ENCODE measurements at regions not wholly inside any gene's neighbourhood (a gene's known extent, or its start where the extent isn't known, plus 50 kb on each side); places are given as distances from the start of the nearest gene placed in this dataset.

DNA sequence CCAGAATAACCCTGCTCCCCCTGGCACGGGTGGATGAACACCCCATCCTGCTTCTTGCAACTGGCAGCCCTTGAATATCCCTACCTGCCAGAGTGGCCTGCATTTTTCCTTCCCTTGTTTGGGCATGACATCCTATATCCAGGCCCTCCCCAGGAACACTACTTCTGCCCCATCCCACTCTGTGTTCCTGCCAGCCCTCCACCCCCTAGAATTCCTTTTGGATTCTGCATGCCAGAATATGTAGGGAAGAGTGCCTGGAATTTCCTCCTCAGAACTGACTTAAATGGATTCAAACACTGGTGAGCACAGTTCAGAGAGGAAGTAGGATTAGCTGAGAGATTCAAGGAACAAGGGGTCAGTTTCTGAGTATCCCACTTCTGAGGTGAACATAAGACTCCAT lies 123.5 kb upstream of the PELI1 start:
- no peak overlapping the region for H3K4me3 Mint-ChIP-seq (ENCODE audit: low read depth)
- DNase-seq (ENCODE audit: low spot score, unreplicated experiment): no peak
- H3K27me3 Mint-ChIP-seq: peaks cover 3% of the 10 kb centered on the region
- H3K36me3 Mint-ChIP-seq (ENCODE audit: insufficient read depth): no peaks in the 10 kb centered on the region
- TF ChIP-seq, protein P1, sequence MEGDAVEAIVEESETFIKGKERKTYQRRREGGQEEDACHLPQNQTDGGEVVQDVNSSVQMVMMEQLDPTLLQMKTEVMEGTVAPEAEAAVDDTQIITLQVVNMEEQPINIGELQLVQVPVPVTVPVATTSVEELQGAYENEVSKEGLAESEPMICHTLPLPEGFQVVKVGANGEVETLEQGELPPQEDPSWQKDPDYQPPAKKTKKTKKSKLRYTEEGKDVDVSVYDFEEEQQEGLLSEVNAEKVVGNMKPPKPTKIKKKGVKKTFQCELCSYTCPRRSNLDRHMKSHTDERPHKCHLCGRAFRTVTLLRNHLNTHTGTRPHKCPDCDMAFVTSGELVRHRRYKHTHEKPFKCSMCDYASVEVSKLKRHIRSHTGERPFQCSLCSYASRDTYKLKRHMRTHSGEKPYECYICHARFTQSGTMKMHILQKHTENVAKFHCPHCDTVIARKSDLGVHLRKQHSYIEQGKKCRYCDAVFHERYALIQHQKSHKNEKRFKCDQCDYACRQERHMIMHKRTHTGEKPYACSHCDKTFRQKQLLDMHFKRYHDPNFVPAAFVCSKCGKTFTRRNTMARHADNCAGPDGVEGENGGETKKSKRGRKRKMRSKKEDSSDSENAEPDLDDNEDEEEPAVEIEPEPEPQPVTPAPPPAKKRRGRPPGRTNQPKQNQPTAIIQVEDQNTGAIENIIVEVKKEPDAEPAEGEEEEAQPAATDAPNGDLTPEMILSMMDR (IDR thresholded peaks at IDR 0.05; ENCODE audit: unreplicated experiment): no peak
- H3K9me3 Mint-ChIP-seq (ENCODE audit: low read depth): no peaks in the 10 kb centered on the region
- H3K4me1 Mint-ChIP-seq (ENCODE audit: low read depth): peaks cover 4% of the 10 kb centered on the region
- no peak overlapping the region for H3K27ac Mint-ChIP-seq

DNA sequence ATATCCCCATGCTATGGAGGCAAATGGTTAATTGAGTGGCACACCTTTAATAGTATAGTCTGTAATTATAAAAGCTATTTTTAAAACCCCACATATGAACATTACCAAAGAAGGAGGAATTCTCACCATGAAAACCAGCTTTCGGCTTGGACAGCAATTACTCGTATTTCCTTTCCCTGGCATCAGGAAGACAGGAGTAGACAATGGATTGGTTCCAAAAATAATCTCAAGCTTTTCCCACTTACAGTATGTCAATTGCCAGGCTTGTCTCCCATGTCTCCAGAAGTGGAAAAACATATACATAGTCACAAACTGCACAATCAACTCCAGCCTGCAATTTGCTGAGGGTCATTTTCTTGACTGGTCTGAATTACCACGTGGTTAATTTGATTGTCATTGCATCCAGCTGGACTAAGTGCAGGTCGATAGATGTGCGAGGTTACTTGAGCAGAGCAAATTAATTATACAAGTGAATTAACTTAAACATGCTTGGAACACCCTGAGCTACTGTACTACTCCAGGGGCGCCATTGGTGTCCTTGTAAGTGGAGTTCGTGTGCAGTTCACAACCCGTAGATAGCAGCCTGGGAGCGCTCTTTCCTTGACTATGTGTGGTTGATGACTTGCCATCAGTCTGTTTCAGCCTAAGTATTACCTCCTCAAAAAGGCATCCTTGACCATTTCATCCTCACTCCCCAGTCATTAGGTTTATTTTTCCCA lies 124.3 kb upstream of the PELI1 start:
- Mint-ChIP-seq H3K4me1 (ENCODE audit: low read depth) (peaks cover 9% of the 10 kb centered on the region), H3K9me3 (ENCODE audit: low read depth) (no peaks in the 10 kb centered on the region), H3K27ac (no peak overlapping the region), H3K4me3 (ENCODE audit: low read depth) (no peak overlapping the region), H3K27me3 (peaks cover 3% of the 10 kb centered on the region), H3K36me3 (ENCODE audit: insufficient read depth) (no peaks in the 10 kb centered on the region)
- no peak for DNase-seq (ENCODE audit: low spot score, unreplicated experiment)
- TF ChIP-seq, protein P1 (IDR thresholded peaks at IDR 0.05; ENCODE audit: unreplicated experiment): no peak

DNA sequence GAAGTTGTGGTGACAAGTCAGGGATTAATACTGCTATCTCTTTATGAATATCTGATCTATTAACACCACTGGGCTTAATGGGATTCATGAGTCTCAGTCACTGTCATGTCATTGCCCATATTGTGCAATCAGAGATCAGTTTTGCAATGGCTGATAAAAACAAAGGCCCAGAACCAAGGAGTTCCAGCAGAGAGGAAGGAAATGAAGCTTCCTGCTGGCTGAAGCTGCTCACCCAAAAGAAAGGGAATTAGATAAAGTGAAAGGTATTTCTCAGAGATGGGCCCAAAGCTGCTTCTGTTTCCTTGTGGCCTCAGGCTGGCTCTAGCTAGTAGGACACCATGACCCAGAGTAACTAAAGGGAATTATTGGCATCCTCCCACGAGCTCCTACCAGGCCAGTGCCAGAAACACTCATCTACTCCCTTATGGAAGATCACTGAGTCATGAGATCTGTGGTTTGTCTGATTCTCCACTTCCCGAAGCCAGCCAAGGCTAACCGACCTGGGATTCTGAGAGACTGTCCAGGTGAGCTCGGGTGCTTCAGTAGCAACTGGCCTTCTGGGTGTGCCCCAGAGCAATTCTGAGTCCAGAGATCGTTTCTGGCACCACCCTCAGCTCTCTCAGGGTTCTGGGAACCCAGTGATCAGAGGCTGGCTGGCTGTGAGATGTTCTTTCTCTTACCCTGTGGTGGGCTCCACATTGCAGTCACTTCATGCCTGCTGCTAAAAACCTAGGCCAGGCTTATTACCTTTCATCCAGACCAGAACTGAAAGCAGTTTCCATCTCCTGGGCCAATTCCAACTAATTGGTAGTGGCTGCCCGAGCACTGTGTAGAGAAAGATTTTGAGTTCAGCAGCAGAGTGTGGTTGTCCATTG lies 129.5 kb upstream of the PELI1 start:
- H3K27ac Mint-ChIP-seq: no peak overlapping the region
- H3K4me1 Mint-ChIP-seq (ENCODE audit: low read depth): peaks cover 17% of the 10 kb centered on the region
- H3K27me3 Mint-ChIP-seq: no peaks in the 10 kb centered on the region
- no peaks in the 10 kb centered on the region for H3K36me3 Mint-ChIP-seq (ENCODE audit: insufficient read depth)
- no peak overlapping the region for H3K4me3 Mint-ChIP-seq (ENCODE audit: low read depth)
- DNase-seq (ENCODE audit: low spot score, unreplicated experiment): no peak
- TF ChIP-seq, protein P1 (IDR thresholded peaks at IDR 0.05; ENCODE audit: unreplicated experiment): no peak
- no peaks in the 10 kb centered on the region for H3K9me3 Mint-ChIP-seq (ENCODE audit: low read depth)

DNA sequence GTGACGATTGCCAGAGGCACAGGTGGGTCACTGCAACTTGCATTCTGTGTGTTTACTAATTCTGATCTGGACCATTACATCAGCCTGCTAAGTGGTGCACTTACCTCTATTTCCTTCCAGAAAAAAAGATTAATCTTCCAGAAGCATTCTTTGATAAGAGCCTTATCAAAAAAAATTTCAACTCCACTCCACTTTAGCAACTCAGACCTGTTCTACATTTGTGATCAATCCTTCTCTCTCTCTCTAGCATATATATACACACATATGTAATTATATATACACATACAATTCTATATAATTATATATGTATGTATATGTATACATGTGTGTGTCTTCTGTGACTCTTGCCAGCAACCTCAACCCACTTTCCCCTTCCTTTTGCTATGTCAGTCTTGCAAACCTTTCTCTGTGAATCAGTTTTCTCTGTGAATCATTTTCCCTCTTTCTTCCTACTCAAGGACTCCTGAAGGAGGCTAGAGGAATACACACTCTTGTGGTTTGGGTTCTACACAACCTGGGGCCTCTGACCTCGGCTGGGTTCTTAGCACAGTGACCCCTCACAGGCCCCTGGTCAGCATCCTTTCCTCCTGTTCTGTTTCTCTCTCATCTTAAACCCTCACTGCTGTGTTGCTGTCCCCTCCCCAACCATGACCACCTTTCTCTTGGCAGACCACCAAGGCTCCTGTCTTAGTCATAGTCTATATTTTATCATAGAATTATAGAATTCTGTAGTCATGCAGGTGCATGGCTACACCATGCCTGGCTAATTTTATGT lies 130.4 kb upstream of the PELI1 start:
- H3K27ac Mint-ChIP-seq: no peak overlapping the region
- H3K4me1 Mint-ChIP-seq (ENCODE audit: low read depth): peaks cover 17% of the 10 kb centered on the region
- no peak overlapping the region for H3K4me3 Mint-ChIP-seq (ENCODE audit: low read depth)
- DNase-seq (ENCODE audit: low spot score, unreplicated experiment): no peak
- H3K36me3 Mint-ChIP-seq (ENCODE audit: insufficient read depth): no peaks in the 10 kb centered on the region
- no peaks in the 10 kb centered on the region for H3K9me3 Mint-ChIP-seq (ENCODE audit: low read depth)
- TF ChIP-seq, protein P1 (IDR thresholded peaks at IDR 0.05; ENCODE audit: unreplicated experiment): no peak
- H3K27me3 Mint-ChIP-seq: no peaks in the 10 kb centered on the region

DNA sequence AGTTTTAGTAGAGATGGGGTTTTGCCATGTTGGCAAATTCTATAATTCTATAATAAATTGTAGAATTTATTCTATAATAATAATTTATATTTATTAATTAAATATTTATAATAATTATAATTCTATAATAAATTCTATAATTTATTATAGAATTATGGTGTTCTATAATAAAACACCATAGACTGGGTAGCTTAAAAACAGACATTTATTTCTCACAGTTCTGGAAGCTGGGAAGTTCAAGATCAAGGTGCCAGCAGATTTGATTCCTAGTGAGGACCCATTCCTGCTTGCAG lies 130.9 kb upstream of the PELI1 start:
- H3K27ac Mint-ChIP-seq: no peak overlapping the region
- H3K4me1 Mint-ChIP-seq (ENCODE audit: low read depth): peaks cover 17% of the 10 kb centered on the region

More for the DNA sequence above, 130.9 kb upstream of the PELI1 start:
- no peaks in the 10 kb centered on the region for H3K36me3 Mint-ChIP-seq (ENCODE audit: insufficient read depth)
- H3K4me3 Mint-ChIP-seq (ENCODE audit: low read depth): no peak overlapping the region
- TF ChIP-seq, protein P1 (IDR thresholded peaks at IDR 0.05; ENCODE audit: unreplicated experiment): no peak
- no peaks in the 10 kb centered on the region for H3K9me3 Mint-ChIP-seq (ENCODE audit: low read depth)
- no peaks in the 10 kb centered on the region for H3K27me3 Mint-ChIP-seq
- DNase-seq (ENCODE audit: low spot score, unreplicated experiment): no peak
